ENCODE measurements at regions not wholly inside any gene's neighbourhood (a gene's known extent, or its start where the extent isn't known, plus 50 kb on each side); places are given as distances from the start of the nearest gene placed in this dataset.

DNA sequence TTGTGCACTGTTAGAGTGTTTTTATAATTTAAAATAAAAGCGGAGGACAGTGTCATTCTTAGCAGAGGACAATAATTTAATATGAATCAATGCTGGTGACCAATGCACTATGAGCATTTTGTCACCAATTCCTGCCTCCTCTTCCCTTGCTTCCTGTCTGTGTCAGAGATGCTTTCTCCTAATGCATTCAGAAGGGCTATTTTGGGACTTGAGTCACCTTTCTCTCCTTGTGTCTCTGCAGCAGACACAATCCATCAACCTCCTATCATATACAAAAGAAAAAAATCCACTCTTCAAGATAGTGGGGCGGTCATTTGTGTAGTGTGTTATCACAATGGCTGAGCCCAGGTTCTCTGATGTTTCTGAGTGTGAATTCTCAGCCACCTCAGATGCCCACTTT, 191.9 kb upstream of the VEPH1 start:
- Histone ChIP-seq H3K36me3 (no peaks in the 10 kb centered on the region), H3K9me3 (no peaks in the 10 kb centered on the region), H3K27me3 (no peaks in the 10 kb centered on the region), H3K4me1 (no peaks in the 10 kb centered on the region), H3K4me3 (no peak overlapping the region), H3K27ac (no peak overlapping the region)
- TF ChIP-seq EP300 (IDR thresholded peaks at IDR 0.05) = no peak
- no peak for TF ChIP-seq POLR2AphosphoS5 (IDR thresholded peaks at IDR 0.05)
- TF ChIP-seq, protein P1, sequence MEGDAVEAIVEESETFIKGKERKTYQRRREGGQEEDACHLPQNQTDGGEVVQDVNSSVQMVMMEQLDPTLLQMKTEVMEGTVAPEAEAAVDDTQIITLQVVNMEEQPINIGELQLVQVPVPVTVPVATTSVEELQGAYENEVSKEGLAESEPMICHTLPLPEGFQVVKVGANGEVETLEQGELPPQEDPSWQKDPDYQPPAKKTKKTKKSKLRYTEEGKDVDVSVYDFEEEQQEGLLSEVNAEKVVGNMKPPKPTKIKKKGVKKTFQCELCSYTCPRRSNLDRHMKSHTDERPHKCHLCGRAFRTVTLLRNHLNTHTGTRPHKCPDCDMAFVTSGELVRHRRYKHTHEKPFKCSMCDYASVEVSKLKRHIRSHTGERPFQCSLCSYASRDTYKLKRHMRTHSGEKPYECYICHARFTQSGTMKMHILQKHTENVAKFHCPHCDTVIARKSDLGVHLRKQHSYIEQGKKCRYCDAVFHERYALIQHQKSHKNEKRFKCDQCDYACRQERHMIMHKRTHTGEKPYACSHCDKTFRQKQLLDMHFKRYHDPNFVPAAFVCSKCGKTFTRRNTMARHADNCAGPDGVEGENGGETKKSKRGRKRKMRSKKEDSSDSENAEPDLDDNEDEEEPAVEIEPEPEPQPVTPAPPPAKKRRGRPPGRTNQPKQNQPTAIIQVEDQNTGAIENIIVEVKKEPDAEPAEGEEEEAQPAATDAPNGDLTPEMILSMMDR (IDR thresholded peaks at IDR 0.05) = no peak
- no peak for TF ChIP-seq POLR2A (IDR thresholded peaks at IDR 0.05)
- no peak for ATAC-seq (ENCODE audit: low FRiP score in 2 of 2)
- DNase-seq = no peak
- 79 to 83% methylated on average over 2 of the region's 2 CpGs for WGBS, 2 donors

DNA sequence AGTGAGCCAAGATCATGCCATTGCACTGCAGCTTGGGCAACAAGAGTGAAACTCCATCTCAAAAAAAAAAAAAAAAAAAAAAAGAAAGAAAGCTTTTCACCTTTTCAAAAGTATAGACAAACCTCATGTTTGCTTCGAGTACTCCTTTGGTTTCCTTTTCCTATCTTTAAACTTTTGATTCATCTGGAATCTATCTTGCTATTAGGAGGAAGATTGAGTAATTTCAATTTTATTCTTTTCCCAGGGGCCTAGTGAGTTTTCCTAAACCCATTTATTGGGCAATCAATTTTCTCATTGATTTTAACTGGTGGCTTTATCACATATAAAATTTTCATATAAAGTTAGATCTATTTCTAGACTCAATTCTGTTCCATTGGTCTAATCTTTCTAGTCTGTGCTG, 190.5 kb upstream of the VEPH1 start:
- Histone ChIP-seq H3K27me3 (no peaks in the 10 kb centered on the region), H3K4me3 (no peak overlapping the region), H3K4me1 (no peaks in the 10 kb centered on the region), H3K27ac (no peak overlapping the region), H3K9me3 (no peaks in the 10 kb centered on the region), H3K36me3 (no peaks in the 10 kb centered on the region)
- ATAC-seq (ENCODE audit: low FRiP score in 2 of 2) (no peak), DNase-seq (no peak)
- 82 to 84% methylated on average over 1 of the region's 1 CpG for WGBS, 2 donors
- TF ChIP-seq POLR2A (IDR thresholded peaks at IDR 0.05) (no peak), EP300 (IDR thresholded peaks at IDR 0.05) (no peak), POLR2AphosphoS5 (IDR thresholded peaks at IDR 0.05) (no peak)
- TF ChIP-seq, protein P1 (IDR thresholded peaks at IDR 0.05) = no peak

DNA sequence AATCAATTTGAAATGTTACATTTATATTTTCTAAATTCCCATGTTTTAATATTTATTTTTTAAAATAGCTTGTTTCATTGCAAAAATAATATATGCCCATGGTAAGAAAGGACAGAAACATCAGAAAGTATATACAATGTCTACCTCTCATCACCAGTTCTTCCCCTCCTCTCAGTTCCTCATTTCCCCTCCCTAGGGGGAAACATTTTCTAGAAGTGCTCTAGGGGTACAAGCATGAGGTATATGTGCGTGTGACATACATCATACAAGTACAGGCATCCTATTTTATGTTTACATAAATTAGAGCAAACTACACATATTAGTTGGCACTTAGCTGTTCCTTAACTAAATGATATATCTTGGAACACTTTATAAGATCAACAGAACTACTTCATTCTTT, 189.3 kb upstream of the VEPH1 start:
- Histone ChIP-seq H3K4me1 (no peaks in the 10 kb centered on the region), H3K36me3 (no peaks in the 10 kb centered on the region), H3K27ac (no peak overlapping the region), H3K4me3 (no peak overlapping the region), H3K9me3 (no peaks in the 10 kb centered on the region), H3K27me3 (no peaks in the 10 kb centered on the region)
- ATAC-seq (ENCODE audit: low FRiP score in 2 of 2) (no peak), DNase-seq (no peak)
- 93 to 94% methylated on average over 1 of the region's 1 CpG for WGBS, 2 donors
- TF ChIP-seq EP300 (IDR thresholded peaks at IDR 0.05) = no peak
- TF ChIP-seq, protein P1 (IDR thresholded peaks at IDR 0.05) = no peak
- no peak for TF ChIP-seq POLR2A (IDR thresholded peaks at IDR 0.05)
- no peak for TF ChIP-seq POLR2AphosphoS5 (IDR thresholded peaks at IDR 0.05)

DNA sequence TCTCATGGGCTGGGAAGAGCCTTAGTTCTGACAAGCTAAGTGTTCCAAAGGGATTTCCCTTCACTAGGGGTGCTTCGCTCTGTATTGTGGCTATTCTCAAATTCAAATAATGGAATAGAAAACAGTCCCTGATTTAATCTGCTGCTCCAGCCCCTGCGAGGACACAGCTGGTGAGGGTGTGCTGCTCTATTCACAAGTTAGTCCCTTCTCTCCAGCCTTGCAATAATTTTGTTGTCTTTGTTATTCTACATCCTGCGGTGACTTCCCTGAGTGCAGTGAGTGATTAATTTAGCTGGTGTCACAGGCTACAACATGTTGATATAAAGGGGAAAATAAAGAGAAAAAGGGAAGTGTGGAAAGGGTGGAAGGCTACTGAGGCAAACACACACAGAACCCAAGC, 180.5 kb upstream of the VEPH1 start:
- TF ChIP-seq, protein P1 (IDR thresholded peaks at IDR 0.05) = no peak
- TF ChIP-seq EP300 (IDR thresholded peaks at IDR 0.05) (no peak), POLR2AphosphoS5 (IDR thresholded peaks at IDR 0.05) (no peak), POLR2A (IDR thresholded peaks at IDR 0.05) (no peak)
- 51 to 62% methylated on average over 3 of the region's 3 CpGs for WGBS, 2 donors
- Histone ChIP-seq H3K4me3 (no peak overlapping the region), H3K9me3 (peaks cover 0 to 6% (median 0%) of the 10 kb centered on the region in 4 donors), H3K27ac (no peak overlapping the region), H3K36me3 (no peaks in the 10 kb centered on the region), H3K4me1 (no peaks in the 10 kb centered on the region), H3K27me3 (no peaks in the 10 kb centered on the region)
- DNase-seq (no peak), ATAC-seq (ENCODE audit: low FRiP score in 2 of 2) (no peak)

DNA sequence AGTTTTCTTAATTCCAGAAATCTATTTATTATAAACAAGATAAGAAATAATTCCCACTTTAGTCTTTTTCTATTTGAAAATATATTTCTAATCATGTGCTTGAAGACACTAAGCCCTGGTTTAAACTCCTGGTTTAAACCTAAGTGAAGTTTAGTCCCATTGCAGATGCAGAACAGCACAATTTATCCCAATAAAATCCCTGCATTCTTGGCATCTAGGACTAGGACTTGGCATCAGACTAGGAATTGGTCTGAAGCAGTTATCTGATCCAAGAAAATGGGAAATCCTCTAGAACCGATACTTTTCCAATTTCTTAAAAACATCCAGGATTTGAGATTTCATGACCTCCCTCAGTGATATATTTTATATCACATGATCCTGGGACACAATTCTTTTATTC, 168.8 kb upstream of the VEPH1 start:
- Histone ChIP-seq H3K36me3 (no peaks in the 10 kb centered on the region), H3K9me3 (no peaks in the 10 kb centered on the region), H3K4me1 (no peaks in the 10 kb centered on the region), H3K4me3 (no peak overlapping the region), H3K27me3 (no peaks in the 10 kb centered on the region), H3K27ac (no peak overlapping the region)
- TF ChIP-seq, protein P1 (IDR thresholded peaks at IDR 0.05) = no peak
- TF ChIP-seq POLR2AphosphoS5 (IDR thresholded peaks at IDR 0.05) (no peak), POLR2A (IDR thresholded peaks at IDR 0.05) (no peak), EP300 (IDR thresholded peaks at IDR 0.05) (no peak)
- ATAC-seq (ENCODE audit: low FRiP score in 2 of 2) (no peak), DNase-seq (no peak)
- WGBS, 2 donors = 90 to 94% methylated on average over 1 of the region's 1 CpG

Measured in upper lobe of left lung (tissue), 6 donors.